Mammary epithelial cell (primary cell): ENCODE measurements at regions not wholly inside any gene's neighbourhood (a gene's known extent, or its start where the extent isn't known, plus 50 kb on each side); places are given as distances from the start of the nearest gene placed in this dataset.

ENCODE experiments used
- CTCF ChIP-seq, 2 donors: IDR thresholded peaks in 1 of 2; conservative IDR thresholded peaks in 1 of 2; 2 replicates each; pipeline ENCODE4 v1.5.1; 2011 to 2012; ENCODE audit warnings: inconsistent platforms in 2 of 2, low read length in 2 of 2, mild to moderate bottlenecking in 2 of 2, control low read depth in 1 of 2, low read depth in 1 of 2; ENCODE audit not compliant: insufficient read depth in 1 of 2; ENCODE audit errors: extremely low read depth in 1 of 2
- EZH2 ChIP-seq: IDR thresholded peaks from 2 replicates; pipeline ENCODE4 v1.6.1; 2012; ENCODE audit warnings: low read length, inconsistent platforms, borderline replicate concordance

GRCh38 chr17:77786740-77787505, 171.6 kb upstream of the TNRC6C start:
- no peak for TF ChIP-seq CTCF (conservative IDR thresholded peaks at IDR 0.05 in 1 of 2, IDR thresholded peaks at IDR 0.05 in 1 of 2; ENCODE audit: extremely low read depth in 1 of 2, insufficient read depth in 1 of 2, low read depth in 1 of 2, low read length in 2 of 2)
- no peak for TF ChIP-seq EZH2
